ENCODE measurements at regions not wholly inside any gene's neighbourhood (a gene's known extent, or its start where the extent isn't known, plus 50 kb on each side); places are given as distances from the start of the nearest gene placed in this dataset.
"Not testable (repeated sequence)": the region's sequence is repeated elsewhere in the genome, so short reads cannot be mapped to it uniquely, and the experiment has no call there.

DNA sequence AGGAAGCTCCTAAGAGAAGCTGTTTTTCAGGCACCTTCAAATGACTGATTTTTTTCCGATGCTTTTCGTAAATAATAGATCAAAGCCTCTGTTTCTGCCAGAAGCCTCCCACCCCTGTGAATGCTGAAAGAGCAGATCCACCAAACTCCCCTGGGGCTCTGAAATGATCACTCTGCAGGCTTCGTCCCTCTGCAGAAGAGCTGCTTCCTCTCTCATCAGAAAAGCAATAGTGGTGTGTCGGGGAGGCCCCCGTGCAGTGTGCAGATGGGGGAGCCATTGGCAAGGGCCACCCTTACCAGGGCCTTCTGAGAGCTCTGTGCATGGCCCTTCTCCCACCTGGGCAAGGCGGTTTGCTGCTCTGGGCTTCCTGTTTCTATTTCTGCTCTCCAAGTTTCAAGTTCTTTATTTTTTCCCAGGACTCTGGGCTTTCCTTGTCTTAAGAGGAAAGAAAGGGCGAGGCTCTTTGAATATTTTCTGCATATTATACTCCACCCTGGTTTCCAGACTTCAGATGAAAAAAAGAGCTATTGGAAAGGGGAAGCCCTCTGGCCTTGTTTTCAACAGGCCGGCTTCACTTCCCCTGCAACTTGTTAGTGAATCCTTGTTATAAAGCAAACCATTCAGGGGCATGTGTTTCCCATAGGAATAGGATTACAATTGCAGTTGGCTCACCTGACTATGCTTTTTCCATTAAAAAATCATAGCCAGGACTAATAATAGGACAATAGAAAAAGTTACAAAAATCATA, 155.2 kb downstream of the TTLL2 start:
- no peaks in the 10 kb centered on the region for H3K36me3 ChIP-seq (ENCODE audit: insufficient read depth, low read length)
- ATAC-seq (ENCODE audit: insufficient read depth, low read depth) (no peak), DNase-seq (no peak)
- no peak overlapping the region for H3K4me2 ChIP-seq (ENCODE audit: insufficient read depth, low read length)
- H3K27me3 ChIP-seq (ENCODE audit: insufficient read depth, low read length, poor library complexity) = no peaks in the 10 kb centered on the region
- no peak overlapping the region for H3K4me3 ChIP-seq (ENCODE audit: low read depth in 1 of 2, low read length in 2 of 2)
- no peaks in the 10 kb centered on the region for H3K79me2 ChIP-seq (ENCODE audit: insufficient read depth, low read length)
- no peaks in the 10 kb centered on the region for H4K20me1 ChIP-seq (ENCODE audit: insufficient read depth, low read length)
- no peak overlapping the region for H3K27ac ChIP-seq (ENCODE audit: low read length)
- no peaks in the 10 kb centered on the region for H3K9me3 ChIP-seq (ENCODE audit: insufficient read depth, low read length, severe bottlenecking)
- H3K4me1 ChIP-seq (ENCODE audit: insufficient read depth, low read length) = no peaks in the 10 kb centered on the region
- H2AFZ ChIP-seq (ENCODE audit: low read depth, low read length) = no peak overlapping the region
- H3K9ac ChIP-seq (ENCODE audit: low read depth, low read length) = no peak overlapping the region
- TF ChIP-seq, protein P1, sequence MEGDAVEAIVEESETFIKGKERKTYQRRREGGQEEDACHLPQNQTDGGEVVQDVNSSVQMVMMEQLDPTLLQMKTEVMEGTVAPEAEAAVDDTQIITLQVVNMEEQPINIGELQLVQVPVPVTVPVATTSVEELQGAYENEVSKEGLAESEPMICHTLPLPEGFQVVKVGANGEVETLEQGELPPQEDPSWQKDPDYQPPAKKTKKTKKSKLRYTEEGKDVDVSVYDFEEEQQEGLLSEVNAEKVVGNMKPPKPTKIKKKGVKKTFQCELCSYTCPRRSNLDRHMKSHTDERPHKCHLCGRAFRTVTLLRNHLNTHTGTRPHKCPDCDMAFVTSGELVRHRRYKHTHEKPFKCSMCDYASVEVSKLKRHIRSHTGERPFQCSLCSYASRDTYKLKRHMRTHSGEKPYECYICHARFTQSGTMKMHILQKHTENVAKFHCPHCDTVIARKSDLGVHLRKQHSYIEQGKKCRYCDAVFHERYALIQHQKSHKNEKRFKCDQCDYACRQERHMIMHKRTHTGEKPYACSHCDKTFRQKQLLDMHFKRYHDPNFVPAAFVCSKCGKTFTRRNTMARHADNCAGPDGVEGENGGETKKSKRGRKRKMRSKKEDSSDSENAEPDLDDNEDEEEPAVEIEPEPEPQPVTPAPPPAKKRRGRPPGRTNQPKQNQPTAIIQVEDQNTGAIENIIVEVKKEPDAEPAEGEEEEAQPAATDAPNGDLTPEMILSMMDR (IDR thresholded peaks at IDR 0.05; ENCODE audit: borderline replicate concordance, extremely low read depth, low read length, poor library complexity, severe bottlenecking) = no peak
- no peak for TF ChIP-seq EZH2 (IDR thresholded peaks at IDR 0.05; ENCODE audit: borderline replicate concordance, low read depth, low read length, severe bottlenecking)

GRCh38 chr6:167481307-167481926, 156.5 kb downstream of the TTLL2 start:
- no peak overlapping the region for H2AFZ ChIP-seq (ENCODE audit: low read depth, low read length)
- H3K27me3 ChIP-seq (ENCODE audit: insufficient read depth, low read length, poor library complexity) = no peaks in the 10 kb centered on the region
- no peaks in the 10 kb centered on the region for H3K79me2 ChIP-seq (ENCODE audit: insufficient read depth, low read length)
- H3K9ac ChIP-seq (ENCODE audit: low read depth, low read length) = no peak overlapping the region
- ATAC-seq (ENCODE audit: insufficient read depth, low read depth) (no peak), DNase-seq (no peak)
- no peaks in the 10 kb centered on the region for H3K9me3 ChIP-seq (ENCODE audit: insufficient read depth, low read length, severe bottlenecking)
- no peak overlapping the region for H3K4me3 ChIP-seq (ENCODE audit: low read depth in 1 of 2, low read length in 2 of 2)
- H3K4me2 ChIP-seq (ENCODE audit: insufficient read depth, low read length) = no peak overlapping the region
- H3K36me3 ChIP-seq (ENCODE audit: insufficient read depth, low read length) = no peaks in the 10 kb centered on the region
- H3K4me1 ChIP-seq (ENCODE audit: insufficient read depth, low read length) = no peaks in the 10 kb centered on the region
- no peaks in the 10 kb centered on the region for H4K20me1 ChIP-seq (ENCODE audit: insufficient read depth, low read length)
- TF ChIP-seq, protein P1 (IDR thresholded peaks at IDR 0.05; ENCODE audit: borderline replicate concordance, extremely low read depth, low read length, poor library complexity, severe bottlenecking) = no peak
- no peak for TF ChIP-seq EZH2 (IDR thresholded peaks at IDR 0.05; ENCODE audit: borderline replicate concordance, low read depth, low read length, severe bottlenecking)
- no peak overlapping the region for H3K27ac ChIP-seq (ENCODE audit: low read length)

- not testable (repeated sequence) for H3K27me3 ChIP-seq (ENCODE audit: insufficient read depth, low read length, poor library complexity); ATAC-seq (ENCODE audit: insufficient read depth, low read depth); H2AFZ ChIP-seq (ENCODE audit: low read depth, low read length); H3K4me3 ChIP-seq (ENCODE audit: low read depth in 1 of 2, low read length in 2 of 2); H3K9me3 ChIP-seq (ENCODE audit: insufficient read depth, low read length, severe bottlenecking); H3K36me3 ChIP-seq (ENCODE audit: insufficient read depth, low read length); H3K4me2 ChIP-seq (ENCODE audit: insufficient read depth, low read length); H3K9ac ChIP-seq (ENCODE audit: low read depth, low read length); DNase-seq; H3K4me1 ChIP-seq (ENCODE audit: insufficient read depth, low read length); H4K20me1 ChIP-seq (ENCODE audit: insufficient read depth, low read length); H3K79me2 ChIP-seq (ENCODE audit: insufficient read depth, low read length); H3K27ac ChIP-seq (ENCODE audit: low read length)
Observed at GRCh38 chr6:167482801-167483200, 157.9 kb downstream of the TTLL2 start.

DNA sequence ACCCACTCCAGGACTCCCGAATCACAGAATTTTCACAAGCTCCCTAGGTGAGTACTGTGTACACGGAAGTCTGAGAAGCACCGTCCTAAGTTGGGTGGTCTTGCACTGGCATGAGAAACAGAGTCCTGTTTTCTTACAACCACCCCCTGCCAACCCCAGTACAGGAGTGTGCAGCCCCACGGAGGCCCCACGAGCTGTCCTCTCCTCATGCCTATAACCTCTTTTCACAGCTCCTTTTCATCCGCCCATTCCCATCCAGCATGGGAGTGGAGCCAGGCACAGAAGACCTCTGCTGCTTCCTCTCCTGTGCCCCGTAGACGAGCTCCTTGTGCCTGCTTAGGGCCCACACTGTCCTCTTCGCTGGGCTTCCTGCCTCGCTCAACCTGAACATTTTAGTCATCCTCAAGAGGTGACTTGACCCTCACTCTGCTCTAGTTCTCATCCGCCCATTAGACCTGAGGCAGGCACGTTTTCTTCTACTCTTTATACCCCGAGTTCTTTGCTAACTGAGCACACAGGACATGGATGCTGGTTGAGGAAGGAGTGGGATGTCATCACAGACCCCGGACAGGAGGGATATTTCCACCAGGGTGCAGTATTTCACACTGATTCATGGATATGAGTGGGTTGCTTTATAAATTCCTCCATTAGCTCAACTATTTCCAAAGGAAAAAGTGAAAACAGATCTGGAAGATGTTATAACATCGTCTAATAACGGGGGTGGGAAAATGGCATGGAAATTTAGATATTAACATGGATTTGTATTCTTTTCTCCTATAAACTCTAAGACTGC, 160.5 kb downstream of the TTLL2 start:
- no peaks in the 10 kb centered on the region for H3K79me2 ChIP-seq (ENCODE audit: insufficient read depth, low read length)
- H4K20me1 ChIP-seq (ENCODE audit: insufficient read depth, low read length) = no peaks in the 10 kb centered on the region
- no peaks in the 10 kb centered on the region for H3K36me3 ChIP-seq (ENCODE audit: insufficient read depth, low read length)
- H3K9ac ChIP-seq (ENCODE audit: low read depth, low read length) = no peak overlapping the region
- H3K4me1 ChIP-seq (ENCODE audit: insufficient read depth, low read length) = no peaks in the 10 kb centered on the region
- ATAC-seq (ENCODE audit: insufficient read depth, low read depth) (no peak), DNase-seq (no peak)
- no peak overlapping the region for H2AFZ ChIP-seq (ENCODE audit: low read depth, low read length)
- TF ChIP-seq, protein P1 (IDR thresholded peaks at IDR 0.05; ENCODE audit: borderline replicate concordance, extremely low read depth, low read length, poor library complexity, severe bottlenecking) = peak; percentile 31
- no peak for TF ChIP-seq EZH2 (IDR thresholded peaks at IDR 0.05; ENCODE audit: borderline replicate concordance, low read depth, low read length, severe bottlenecking)
- H3K9me3 ChIP-seq (ENCODE audit: insufficient read depth, low read length, severe bottlenecking) = no peaks in the 10 kb centered on the region
- no peak overlapping the region for H3K4me3 ChIP-seq (ENCODE audit: low read depth in 1 of 2, low read length in 2 of 2)
- no peaks in the 10 kb centered on the region for H3K27me3 ChIP-seq (ENCODE audit: insufficient read depth, low read length, poor library complexity)
- no peak overlapping the region for H3K4me2 ChIP-seq (ENCODE audit: insufficient read depth, low read length)
- no peak overlapping the region for H3K27ac ChIP-seq (ENCODE audit: low read length)
